GM18499 (cell line): ENCODE measurements at regions not wholly inside any gene's neighbourhood (a gene's known extent, or its start where the extent isn't known, plus 50 kb on each side); places are given as distances from the start of the nearest gene placed in this dataset.

Experiments
- ATAC-seq: cut with Tn5 transposase; IDR thresholded peaks from one replicate; pipeline ENCODE4 v1.9.1; 2021; ENCODE audit warnings: moderate number of reproducible peaks; ENCODE audit not compliant: insufficient read depth, unreplicated experiment

DNA sequence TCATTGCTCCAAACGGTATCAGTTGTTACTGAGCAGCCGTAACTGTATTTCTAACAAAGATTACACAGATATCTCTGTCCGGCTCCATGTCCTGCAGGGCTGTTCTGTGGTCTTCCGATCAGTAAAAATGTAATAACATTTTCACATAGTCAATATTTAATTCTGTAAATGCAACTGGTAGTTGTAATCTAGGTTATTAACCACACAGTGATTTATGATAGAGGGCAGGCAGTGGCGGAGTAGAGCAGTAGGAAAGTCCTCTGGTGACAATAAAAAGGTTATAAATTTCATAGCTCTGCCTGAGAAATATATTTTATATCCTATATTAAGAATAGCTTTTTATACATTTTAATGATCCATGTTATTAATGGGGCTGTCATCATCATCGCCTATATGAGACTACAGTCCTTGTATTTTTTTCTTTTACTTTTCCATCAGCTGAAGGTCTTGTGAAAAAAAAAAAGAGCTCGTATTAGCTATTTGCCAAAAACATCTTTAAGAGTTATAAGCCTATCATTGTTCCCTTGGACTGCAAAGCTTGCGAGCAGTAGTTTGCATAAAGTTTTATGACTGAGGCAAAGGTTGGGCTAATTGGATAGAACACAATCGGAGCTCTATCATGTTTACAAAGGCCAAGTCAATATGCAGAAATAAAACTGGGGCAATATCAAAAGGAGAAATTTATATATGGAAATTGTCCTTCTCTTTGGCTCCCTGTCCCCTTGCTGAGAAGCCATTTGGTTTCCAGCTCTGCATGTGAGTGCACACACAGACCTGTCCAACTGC is 648.0 kb downstream of the IRX1 start:
- ATAC-seq = no peak

DNA sequence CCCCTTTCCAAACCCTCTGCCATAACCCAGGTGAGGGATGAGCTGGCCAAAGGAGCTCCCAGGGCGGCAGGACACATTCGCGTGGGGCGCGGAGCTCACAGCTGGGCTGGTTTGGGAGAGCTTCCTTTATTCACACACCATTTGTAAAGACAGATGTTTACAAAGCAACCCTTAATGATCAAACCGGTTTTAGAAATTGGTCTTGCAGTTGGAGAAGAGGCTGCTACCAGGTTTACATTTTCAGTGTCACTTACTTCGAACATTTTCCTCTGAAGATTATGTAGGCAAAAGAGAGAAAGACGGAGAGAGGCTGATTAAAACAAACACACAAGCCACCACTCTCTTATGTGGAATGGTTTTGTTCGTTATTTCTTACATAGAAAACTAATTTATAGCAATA is 648.7 kb downstream of the IRX1 start:
- no peak for ATAC-seq

DNA sequence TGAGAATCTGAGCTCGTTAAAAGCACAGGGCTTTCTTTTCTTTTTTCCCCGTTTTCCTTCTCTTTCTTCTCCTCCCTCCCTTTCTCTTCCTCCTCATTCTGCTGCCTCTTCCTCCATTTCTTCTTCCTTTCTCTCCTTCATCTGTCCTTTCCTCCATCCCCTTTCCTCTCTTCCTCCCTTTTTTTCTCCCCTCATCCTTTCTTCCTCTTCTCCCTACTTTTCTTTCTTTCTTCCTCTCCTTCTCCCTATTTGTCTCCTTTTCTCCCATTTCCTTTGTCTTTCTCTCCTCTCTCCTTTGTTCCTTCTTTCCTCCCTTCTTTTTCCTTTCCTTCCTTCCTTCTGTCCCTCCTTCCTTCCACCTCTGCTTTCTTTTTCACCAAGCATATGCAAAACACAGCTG is 649.4 kb downstream of the IRX1 start:
- ATAC-seq = no peak

DNA sequence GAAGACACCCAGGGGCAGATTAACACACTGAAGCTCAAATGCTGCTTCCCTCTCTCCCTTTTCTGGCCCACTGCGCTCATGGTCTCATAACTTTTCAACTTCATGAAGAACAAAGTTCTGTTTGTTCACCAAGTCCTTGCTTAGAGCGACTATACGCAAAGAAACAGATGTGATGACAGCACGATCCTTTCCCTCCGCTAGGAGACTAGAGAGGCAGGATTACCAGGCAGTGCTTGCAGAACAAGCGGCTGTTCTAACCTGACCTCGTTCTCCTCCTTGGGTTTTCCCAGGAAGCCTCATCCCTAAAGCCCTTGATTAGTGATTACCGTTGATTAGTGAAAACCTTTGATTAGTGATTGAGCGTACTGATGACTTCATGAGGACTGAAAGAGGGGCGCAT is 649.9 kb downstream of the IRX1 start:
- ATAC-seq = no peak

DNA sequence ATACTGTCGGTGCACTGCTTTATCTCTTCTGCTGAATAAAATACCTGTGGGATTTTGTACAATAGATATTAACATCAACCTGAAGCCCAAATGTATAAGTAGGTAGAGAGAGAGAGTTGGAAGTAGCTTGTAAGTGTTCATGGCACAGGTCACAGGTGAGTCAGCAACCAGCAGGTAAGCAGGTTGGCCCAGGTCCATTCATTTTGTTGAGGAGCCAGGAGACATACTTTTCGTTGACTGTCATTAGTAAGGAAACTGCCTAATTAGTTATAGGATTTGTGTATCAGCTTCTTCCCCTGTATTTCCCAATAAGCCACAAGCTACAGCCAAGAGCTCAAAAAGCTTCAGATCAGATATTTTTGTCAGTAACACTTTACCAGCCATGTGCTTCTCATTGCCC is 650.8 kb downstream of the IRX1 start:
- no peak for ATAC-seq

DNA sequence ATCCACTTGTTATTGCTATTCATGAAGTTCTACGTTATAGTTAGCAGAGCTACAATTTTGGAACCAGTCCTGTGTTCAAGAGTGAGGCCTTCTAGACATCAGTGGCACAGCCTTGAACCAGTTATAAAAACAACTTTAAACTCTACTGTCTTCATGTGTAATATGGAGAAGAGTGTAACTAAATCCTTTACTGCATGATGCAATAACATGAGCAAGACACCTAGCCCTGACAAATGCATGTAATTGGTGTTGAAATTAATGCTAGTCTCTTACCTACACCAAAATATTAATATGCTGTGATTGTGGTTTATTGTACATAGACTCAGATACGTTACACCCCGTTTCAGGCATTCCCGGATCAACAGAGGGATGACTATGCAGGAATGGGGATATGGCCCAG is 654.6 kb downstream of the IRX1 start:
- no peak for ATAC-seq

DNA sequence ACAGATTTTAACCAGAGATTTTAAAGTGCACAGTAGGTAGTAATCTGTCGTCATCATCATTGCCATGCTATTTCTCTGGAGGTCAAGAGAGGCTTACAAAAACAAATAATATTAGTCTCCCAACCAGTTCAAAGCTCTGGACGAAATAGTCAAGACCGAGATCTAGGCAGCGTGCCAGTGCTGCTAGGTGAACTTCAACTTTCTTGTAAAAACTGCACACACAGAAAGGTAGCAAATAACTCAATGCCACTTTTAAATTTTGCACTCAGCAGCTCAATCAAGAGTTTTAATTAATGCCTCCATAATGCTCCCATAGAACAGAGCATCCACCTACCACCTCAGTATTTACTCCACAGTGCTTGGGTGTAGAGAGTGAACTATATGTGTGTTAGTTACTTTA is 656.8 kb downstream of the IRX1 start:
- ATAC-seq = no peak

DNA sequence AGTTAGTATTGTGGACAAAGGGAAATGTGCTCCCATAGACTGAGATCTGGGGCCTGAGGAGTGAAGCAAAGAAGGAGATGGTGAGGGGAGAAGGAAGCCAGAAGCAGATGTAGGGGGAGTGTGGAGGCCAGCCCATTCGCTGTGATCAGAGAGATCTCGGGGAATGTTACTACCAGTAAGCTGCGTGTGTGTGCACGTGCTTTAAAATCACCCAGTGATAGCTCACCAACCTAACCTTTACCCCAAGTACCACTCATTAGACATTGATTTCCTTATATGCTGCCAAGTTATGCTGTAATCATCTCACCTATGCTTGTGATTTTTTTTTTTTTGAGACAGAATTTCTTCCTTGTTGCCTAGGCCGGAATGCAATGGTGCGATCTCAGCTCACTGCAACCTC is 659.1 kb downstream of the IRX1 start:
- ATAC-seq = no peak

DNA sequence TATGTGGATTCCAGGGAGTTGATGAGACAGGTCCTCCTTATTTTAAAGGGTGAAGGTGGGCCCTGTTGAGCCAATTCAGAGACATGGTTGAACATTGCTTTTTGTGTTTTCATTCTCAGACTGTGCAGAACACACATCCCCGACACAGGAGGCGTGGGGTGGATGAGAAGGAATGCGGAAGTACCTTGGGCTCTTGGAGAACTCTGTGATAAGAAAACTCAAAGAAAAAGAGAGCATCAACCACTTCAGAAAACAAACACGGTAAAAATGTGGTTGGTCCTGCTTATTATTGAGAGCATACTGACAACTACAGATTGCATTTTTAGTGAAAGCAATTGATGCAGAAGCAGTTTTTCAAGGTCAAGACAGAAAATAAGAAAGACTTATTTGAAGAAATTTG is 659.8 kb downstream of the IRX1 start:
- ATAC-seq = no peak

DNA sequence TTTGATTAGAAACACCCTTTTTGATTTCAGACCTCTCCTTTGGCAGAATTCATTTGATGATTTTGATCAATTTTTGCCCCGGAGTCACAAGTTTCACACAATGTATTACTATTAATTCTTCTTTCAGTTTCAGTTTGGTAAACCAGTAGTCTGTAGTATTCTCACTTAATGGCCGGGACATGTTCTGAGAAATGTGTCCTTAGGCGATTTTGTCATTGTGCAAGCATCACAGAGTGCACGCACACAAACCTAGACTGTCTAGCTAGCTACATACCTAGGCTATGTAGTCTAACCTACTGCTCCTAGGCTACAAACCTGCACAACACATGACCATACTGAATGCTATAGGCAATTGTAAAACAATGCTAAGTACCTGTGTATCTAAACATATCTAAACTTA is 662.5 kb downstream of the IRX1 start:
- no peak for ATAC-seq

DNA sequence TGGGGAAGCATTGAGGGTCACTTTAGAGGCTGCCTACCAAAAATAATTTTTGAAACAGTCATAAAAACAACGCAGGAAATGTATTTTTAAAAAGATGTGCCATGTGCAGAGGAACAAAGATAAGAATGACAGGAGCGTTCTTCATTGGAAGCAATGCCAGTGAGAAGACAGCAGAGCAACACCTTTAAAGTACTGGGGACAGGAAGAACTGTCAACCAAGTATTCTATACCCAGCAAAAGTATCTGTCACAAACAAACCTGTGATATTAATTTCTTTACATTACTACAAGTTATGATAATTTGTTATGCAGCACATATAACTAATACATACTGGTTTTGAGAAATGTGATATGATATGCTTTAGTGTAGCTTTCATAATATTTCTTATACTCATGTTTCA is 675.6 kb downstream of the IRX1 start:
- ATAC-seq = no peak

DNA sequence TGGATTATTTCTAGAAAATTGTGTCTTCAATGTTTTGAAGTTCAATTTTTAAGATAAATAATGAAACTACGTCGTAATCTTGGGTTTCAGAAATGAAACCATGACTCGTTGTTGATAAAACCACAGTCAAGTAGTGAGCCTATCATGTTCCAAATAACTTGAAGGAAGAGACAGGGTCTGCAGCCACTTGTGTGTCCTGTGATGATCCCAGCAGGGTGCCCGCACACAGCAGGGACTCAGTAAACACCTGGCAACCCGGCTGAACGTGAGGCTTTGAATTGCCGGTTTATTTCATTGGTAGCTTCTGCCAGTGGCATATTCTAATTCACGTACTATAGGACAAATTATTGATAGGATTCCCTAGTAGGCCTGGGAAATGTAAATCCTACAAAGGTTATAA is 679.6 kb downstream of the IRX1 start:
- ATAC-seq = no peak

DNA sequence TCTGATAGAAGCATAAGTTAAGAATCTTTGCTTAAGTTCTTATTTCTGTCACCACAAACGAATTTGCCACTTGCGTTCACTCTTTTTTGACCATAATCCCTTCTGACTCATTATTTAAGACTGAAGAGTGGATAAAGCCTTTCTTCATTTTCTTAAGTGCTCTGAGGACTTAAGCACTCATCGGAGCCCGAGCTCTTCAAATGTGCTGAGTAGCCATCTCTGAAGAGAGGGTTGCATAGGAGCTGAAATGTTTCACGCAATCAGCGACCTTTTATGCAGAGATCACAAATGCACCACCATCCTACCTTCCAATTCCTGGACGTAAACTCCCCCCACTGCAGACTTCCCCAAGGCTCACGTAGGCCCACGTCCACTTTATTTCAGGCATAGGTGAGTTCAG is 699.2 kb downstream of the IRX1 start:
- ATAC-seq = no peak

DNA sequence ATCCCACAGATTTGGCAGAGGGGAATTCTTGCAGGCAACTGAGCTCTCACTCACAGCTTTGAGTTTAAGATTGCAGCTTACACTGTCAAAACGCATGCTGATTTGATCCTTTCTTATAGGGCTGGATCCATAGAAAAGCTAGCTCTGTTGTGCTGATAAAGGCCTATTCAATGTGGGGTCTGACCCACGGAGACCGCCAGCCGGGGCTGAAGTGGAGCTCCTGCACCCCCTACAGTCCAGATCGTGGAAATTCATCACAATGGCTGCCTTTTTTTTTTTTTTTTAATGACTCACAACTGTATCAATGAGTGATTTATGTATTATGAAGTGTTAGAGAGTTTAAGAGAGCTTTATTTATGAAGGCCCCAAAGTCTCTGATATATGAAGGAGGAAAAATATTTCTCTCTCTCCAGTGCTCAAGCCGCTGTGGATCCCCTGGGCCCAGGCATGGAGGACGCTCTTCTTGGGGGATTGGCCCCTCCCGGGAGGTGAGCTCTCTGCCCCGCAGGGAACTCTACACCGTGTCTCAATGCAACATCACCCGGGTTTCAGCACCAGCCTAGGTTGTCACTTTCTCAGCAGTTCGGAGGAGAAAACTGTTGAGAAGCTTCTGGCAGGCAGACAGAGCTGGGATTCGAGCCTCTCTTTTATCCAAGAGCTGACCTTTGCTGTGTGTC is 700.2 kb downstream of the IRX1 start:
- ATAC-seq = no peak

DNA sequence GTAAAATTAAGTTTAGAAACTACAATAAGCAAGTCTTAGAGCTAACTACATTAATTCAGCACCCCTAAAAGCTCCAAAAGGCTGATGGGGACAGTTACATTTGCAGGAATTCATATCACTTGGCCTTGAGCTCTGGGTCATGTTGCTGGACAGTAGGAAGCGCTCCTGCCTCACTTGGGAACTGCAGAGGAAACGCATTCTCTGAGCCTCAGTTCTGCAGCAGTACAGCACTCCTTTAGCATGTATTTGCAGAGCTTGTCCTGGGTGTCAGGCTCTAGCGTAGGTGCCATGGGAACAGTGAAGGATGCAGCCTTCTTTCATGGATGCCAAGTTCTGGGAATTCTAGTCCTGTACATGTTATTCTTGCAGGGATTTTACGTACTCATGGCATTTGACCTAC is 710.4 kb downstream of the IRX1 start:
- ATAC-seq = no peak

DNA sequence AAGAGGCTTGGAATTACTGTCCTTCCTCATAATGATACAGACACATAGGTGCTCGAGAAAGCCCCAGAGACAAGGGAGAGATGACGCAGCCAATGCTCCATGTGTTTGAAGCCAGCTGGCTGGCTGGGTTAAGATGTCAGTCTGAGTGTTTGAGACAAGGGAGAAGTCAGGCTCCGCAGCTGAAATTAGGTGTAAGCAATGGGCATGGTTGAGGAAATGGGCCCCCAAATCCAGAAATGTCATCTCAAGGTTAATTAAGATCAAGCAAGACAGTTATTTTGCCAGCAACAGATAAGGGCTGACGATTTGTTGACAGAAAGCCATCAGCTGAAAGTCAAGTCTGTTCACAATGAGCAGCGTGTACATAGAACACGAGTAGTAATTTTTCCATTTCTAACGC is 713.4 kb downstream of the IRX1 start:
- ATAC-seq = no peak

DNA sequence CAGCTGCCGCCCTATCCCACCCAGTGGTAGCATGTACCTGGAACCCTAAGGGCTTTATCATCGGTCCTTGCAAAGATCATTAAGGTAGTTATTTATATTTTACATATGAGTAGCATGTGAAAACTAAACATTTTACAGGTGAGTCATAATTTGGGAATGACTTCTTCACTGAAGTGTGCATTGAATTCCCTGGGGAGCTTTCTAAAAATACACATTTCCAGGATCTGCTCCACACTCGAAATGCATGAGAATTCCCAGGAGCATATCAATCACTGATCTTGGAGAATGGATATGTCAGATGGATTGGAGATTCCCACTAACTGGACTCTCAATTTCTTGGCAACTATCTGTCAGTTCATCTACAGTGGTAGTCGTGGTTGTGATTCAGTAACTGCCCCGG is 717.5 kb downstream of the IRX1 start:
- no peak for ATAC-seq

DNA sequence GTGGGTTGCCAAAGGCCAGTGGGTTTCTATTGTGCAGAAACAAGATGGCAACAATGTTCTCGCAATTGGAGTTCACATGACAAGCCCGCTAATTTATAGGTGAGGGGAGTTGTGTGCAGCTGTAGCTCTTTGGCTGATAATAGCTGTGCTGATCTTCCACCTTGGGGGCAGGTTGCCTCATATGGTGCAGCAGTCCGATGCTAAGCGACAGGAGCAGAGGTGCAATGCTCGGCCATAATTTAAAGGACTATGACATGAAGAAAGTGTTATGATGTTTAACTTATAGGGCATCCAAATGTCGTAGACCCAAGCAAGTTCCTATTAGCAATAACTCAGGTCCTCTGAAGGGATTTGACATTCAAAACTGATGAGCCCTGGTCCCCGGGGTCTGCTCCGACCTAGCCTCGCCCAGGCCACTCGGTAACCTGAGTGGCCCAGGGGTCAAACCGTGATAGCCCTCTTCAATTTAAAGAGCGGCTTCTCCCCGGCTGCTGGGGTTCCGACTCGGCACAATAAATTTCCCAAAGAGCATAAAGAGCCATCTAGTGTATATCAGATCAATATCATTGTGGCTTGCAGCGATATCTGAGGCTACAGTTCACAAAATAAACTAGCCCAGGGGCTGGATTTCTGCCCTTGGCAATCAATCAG is 724.0 kb downstream of the IRX1 start:
- no peak for ATAC-seq

DNA sequence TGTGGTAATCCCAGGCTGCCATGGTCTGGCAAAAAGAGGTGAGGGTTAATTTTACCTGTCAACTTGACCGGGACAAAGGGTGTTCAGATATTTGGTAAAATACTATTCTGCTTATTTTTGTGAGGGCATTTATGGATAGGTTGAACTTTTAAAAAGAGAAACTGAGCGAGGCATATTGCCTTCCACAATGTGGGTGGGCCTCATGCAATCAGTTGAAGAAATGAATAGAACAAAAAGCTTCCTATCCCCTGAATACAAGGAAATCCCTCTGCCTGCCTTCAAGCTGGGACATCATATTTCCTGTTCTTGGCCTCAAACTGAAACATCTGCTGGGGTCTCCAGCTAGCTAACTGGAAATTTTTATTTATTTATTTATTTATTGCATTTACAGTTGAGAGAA is 734.7 kb downstream of the IRX1 start:
- ATAC-seq = no peak

DNA sequence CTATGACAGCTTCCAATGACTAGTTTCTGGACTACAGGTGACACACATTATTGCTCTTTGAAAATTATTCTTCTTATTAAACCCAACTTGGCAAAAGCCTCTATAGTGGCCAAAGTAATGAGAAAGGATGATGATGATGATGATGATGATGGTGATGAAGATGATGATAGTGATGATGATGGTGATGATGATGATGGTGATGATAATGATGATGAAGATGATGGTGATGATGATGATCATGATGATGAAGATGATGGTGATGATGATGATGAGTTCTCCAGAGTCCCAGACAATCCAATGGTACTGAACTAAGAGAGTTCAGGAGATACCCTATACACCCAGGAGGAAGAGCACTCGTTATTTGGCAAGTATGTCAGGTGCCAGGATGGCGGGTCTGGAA is 739.4 kb downstream of the IRX1 start:
- no peak for ATAC-seq

DNA sequence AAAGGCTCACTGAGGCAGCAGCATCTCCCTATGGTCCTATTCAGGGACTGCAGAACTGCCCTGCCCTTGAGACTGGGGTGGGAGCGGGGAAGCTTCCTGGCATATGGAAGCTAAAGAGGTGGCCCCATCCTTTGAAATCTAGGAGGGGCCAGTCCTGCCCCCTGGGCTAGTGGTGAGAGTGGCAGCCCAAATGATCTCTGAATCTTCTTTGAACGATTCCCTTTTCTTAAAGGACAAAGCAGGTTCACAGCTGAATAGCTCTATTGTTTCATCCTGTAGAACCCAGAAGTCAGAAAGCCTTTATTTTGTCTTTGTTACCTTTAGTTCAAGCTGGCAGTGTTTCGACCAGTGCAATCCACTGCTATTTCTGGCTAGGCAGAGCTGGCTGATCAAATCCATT is 741.9 kb downstream of the IRX1 start:
- no peak for ATAC-seq

DNA sequence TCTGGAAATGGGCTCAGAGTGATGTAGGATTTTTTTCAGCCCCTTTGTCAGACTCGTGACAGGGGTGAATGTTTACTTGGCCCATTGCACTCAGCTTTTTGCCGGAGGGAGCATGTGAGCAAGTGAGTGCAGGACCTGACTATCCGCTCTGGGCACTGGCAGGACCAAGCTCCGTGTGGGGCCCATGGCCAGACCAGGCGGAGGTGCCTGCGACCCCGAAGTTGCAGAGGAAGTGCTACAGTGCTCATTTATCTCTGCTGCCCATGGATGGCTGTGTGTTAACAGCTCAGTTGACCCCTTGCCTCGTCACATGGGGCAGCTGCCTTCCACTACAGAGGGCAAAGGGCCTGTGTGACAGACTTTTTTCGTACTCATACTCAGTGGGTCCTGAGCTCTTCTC is 744.3 kb downstream of the IRX1 start:
- ATAC-seq = no peak
